Right cardiac atrium (tissue), 5 donors: ENCODE measurements at regions not wholly inside any gene's neighbourhood (a gene's known extent, or its start where the extent isn't known, plus 50 kb on each side); places are given as distances from the start of the nearest gene placed in this dataset.

ENCODE experiments used
- ATAC-seq, 2 donors: fragments of 200-7000 bp; cut with Tn5 transposase; one replicate each; pipeline versions ENCODE4 v1.8.0 to v1.9.1; 2020; ENCODE audit warnings: moderate library complexity in 2 of 2, mild to moderate bottlenecking in 1 of 2
- DNase-seq, 3 donors: peaks; one replicate each; pipeline ENCODE4 v3.0.0-alpha.2; 2020
- H3K27ac ChIP-seq: one replicate; pipeline ENCODE4 v1.5.1; 2013; ENCODE audit warnings: mild to moderate bottlenecking, low read length, control low read depth, moderate library complexity
- H3K27me3 ChIP-seq: one replicate; pipeline ENCODE4 v1.6.1; 2013; ENCODE audit not compliant: control insufficient read depth, insufficient read depth
- H3K4me1 ChIP-seq: one replicate; pipeline ENCODE4 v1.6.1; 2013; ENCODE audit warnings: low read length; ENCODE audit not compliant: control insufficient read depth, insufficient read depth
- H3K4me3 ChIP-seq: one replicate; pipeline ENCODE4 v1.5.1; 2013; ENCODE audit warnings: low read length, control low read depth
- H3K9me3 ChIP-seq: one replicate; pipeline ENCODE4 v1.6.1; 2013; ENCODE audit warnings: low read length; ENCODE audit not compliant: control insufficient read depth
- WGBS: extraction: QIAGEN DNeasy Blood & Tissue Kit; methylation state at CpG from one replicate; pipeline ENCODE4 v1.1.7; 2013; 5-methylcytosine and 5-hydroxymethylcytosine counted together
- intact Hi-C, 4 donors: fragments of 100-400 bp; cut with DNase I; formaldehyde crosslinking; loops; one replicate each; pipeline versions ENCODE4 v1.11.0 to v1.14.0; 2022 to 2023
- donor health status: healthy with polysubstance abuse.
- donor health status: DM: no; HTN: yes; CAD: no.
- donor health status: DM: no; HTN: no; CAD: no.
- donor health status: DM: no; HTN: yes; CAD: no; lungs with severe emphysema.
- donor health status: DM: yes; HTN: yes; CAD: no.

GRCh38 chr4:154086247-154086646, 297.4 kb upstream of the SFRP2 start:
- WGBS = 38% methylated on average over 3 of the region's 3 CpGs
- intact Hi-C loops = no loop called here
- Histone ChIP-seq H3K4me1 (no peaks in the 10 kb centered on the region), H3K9me3 (no peaks in the 10 kb centered on the region), H3K27me3 (no peaks in the 10 kb centered on the region), H3K27ac (no peak overlapping the region), H3K4me3 (no peak overlapping the region)
- DNase-seq (no peak), ATAC-seq (no peak)

- Histone ChIP-seq H3K4me1 (no peaks in the 10 kb centered on the region), H3K9me3 (no peaks in the 10 kb centered on the region), H3K27ac (no peak overlapping the region), H3K27me3 (no peaks in the 10 kb centered on the region), H3K4me3 (no peak overlapping the region)
- ATAC-seq (no peak), DNase-seq (no peak)
- WGBS = 83% methylated on average over 1 of the region's 1 CpG
- intact Hi-C loops = no loop called here
Measured at GRCh38 chr4:154084864-154085263, 296.0 kb upstream of the SFRP2 start.

- no peaks in the 10 kb centered on the region for H3K27me3 ChIP-seq
- WGBS = 75% methylated on average over 5 of the region's 5 CpGs
- intact Hi-C loops = no loop called here
- DNase-seq (no peak), ATAC-seq (no peak)
- no peak overlapping the region for H3K27ac ChIP-seq
- H3K4me1 ChIP-seq = no peaks in the 10 kb centered on the region
- no peak overlapping the region for H3K4me3 ChIP-seq
- H3K9me3 ChIP-seq = no peaks in the 10 kb centered on the region
Measured at GRCh38 chr4:154082760-154083535, 294.1 kb upstream of the SFRP2 start.

- intact Hi-C loops = no loop called here
- no peaks in the 10 kb centered on the region for H3K27me3 ChIP-seq
- H3K27ac ChIP-seq = no peak overlapping the region
- DNase-seq = no peak
- no peaks in the 10 kb centered on the region for H3K4me1 ChIP-seq
- no peaks in the 10 kb centered on the region for H3K9me3 ChIP-seq
- H3K4me3 ChIP-seq = no peak overlapping the region
- no peak for ATAC-seq
- 68% methylated on average over 2 of the region's 2 CpGs for WGBS
Measured at GRCh38 chr4:154081391-154081790, 292.5 kb upstream of the SFRP2 start.

GRCh38 chr4:154078504-154079350, 289.8 kb upstream of the SFRP2 start:
- Histone ChIP-seq H3K4me3 (no peak overlapping the region), H3K27me3 (no peaks in the 10 kb centered on the region), H3K9me3 (no peaks in the 10 kb centered on the region), H3K4me1 (no peaks in the 10 kb centered on the region), H3K27ac (no peak overlapping the region)
- WGBS = 76% methylated on average over 8 of the region's 8 CpGs
- intact Hi-C loops = no loop called here
- no peak for ATAC-seq
- DNase-seq = no peak

- ATAC-seq = no peak
- no peaks in the 10 kb centered on the region for H3K27me3 ChIP-seq
- no peak overlapping the region for H3K4me3 ChIP-seq
- no peak for DNase-seq
- H3K9me3 ChIP-seq = no peaks in the 10 kb centered on the region
- H3K4me1 ChIP-seq = no peaks in the 10 kb centered on the region
- WGBS = 65% methylated on average over 4 of the region's 4 CpGs
- intact Hi-C loops = no loop called here
- H3K27ac ChIP-seq = no peak overlapping the region
Measured at GRCh38 chr4:154076921-154077320, 288.0 kb upstream of the SFRP2 start.

GRCh38 chr4:154073107-154073822, 284.4 kb upstream of the SFRP2 start:
- WGBS = 67% methylated on average over 4 of the region's 4 CpGs

GRCh38 chr4:154067786-154068185, 278.9 kb upstream of the SFRP2 start:
- H3K4me1 ChIP-seq = no peaks in the 10 kb centered on the region
- no peak for ATAC-seq
- no peak for DNase-seq
- H3K27ac ChIP-seq = no peak overlapping the region
- H3K9me3 ChIP-seq = peaks cover 2% of the 10 kb centered on the region
- no peaks in the 10 kb centered on the region for H3K27me3 ChIP-seq
- no peak overlapping the region for H3K4me3 ChIP-seq
- intact Hi-C loops = no loop called here

More at GRCh38 chr4:154073107-154073822, 284.4 kb upstream of the SFRP2 start:
- no peaks in the 10 kb centered on the region for H3K27me3 ChIP-seq
- no peak overlapping the region for H3K27ac ChIP-seq
- H3K4me3 ChIP-seq = no peak overlapping the region
- intact Hi-C loops = no loop called here
- no peaks in the 10 kb centered on the region for H3K4me1 ChIP-seq
- no peaks in the 10 kb centered on the region for H3K9me3 ChIP-seq
- DNase-seq (no peak), ATAC-seq (no peak)

GRCh38 chr4:154065368-154065767, 276.5 kb upstream of the SFRP2 start:
- Histone ChIP-seq H3K4me1 (no peaks in the 10 kb centered on the region), H3K27me3 (no peaks in the 10 kb centered on the region), H3K9me3 (peaks cover 2% of the 10 kb centered on the region), H3K27ac (no peak overlapping the region), H3K4me3 (no peak overlapping the region)
- DNase-seq (no peak), ATAC-seq (no peak)
- intact Hi-C loops = no loop called here

- Histone ChIP-seq H3K4me3 (no peak overlapping the region), H3K9me3 (peaks cover 2% of the 10 kb centered on the region), H3K4me1 (no peaks in the 10 kb centered on the region), H3K27ac (no peak overlapping the region), H3K27me3 (no peaks in the 10 kb centered on the region)
- DNase-seq = no peak
- no peak for ATAC-seq
- intact Hi-C loops = no loop called here
- WGBS = 48% methylated on average over 1 of the region's 1 CpG
Measured at GRCh38 chr4:154064244-154064643, 275.4 kb upstream of the SFRP2 start.
